Stimulated activated CD8-positive, alpha-beta memory T cell treated with anti-CD3 and anti-CD28 coated beads, Interleukin-15, amount 100 ng/mL, for 4 hours (primary cell): ENCODE measurements at regions not wholly inside any gene's neighbourhood (a gene's known extent, or its start where the extent isn't known, plus 50 kb on each side); places are given as distances from the start of the nearest gene placed in this dataset.

Experiments
- DNase-seq, 2 donors: peaks; one replicate each; pipeline ENCODE4 v3.0.0-alpha.2; 2020; ENCODE audit warnings: low read depth in 2 of 2

- no peak for DNase-seq
Measured at GRCh38 chr18:57991552-57991951, 52.5 kb upstream of the NEDD4L start.

GRCh38 chr18:57989536-57989935 is 54.5 kb upstream of the NEDD4L start:
- no peak for DNase-seq

- DNase-seq = no peak
Measured at GRCh38 chr18:57984490-57985115, 59.4 kb upstream of the NEDD4L start.

- DNase-seq = no peak
Measured at GRCh38 chr18:57983965-57984364, 60.1 kb upstream of the NEDD4L start.

GRCh38 chr18:57983472-57983871 is 60.6 kb upstream of the NEDD4L start:
- no peak for DNase-seq

GRCh38 chr18:57982372-57983021 is 61.5 kb upstream of the NEDD4L start:
- DNase-seq = no peak

- no peak for DNase-seq
Measured at GRCh38 chr18:57981308-57982028, 62.6 kb upstream of the NEDD4L start.

GRCh38 chr18:57980573-57981307 is 63.3 kb upstream of the NEDD4L start:
- DNase-seq = no peak

GRCh38 chr18:57976230-57976773 is 67.7 kb upstream of the NEDD4L start:
- no peak for DNase-seq

GRCh38 chr18:57975805-57976204 is 68.2 kb upstream of the NEDD4L start:
- DNase-seq = no peak

- no peak for DNase-seq
Measured at GRCh38 chr18:57974585-57975265, 69.3 kb upstream of the NEDD4L start.

- no peak for DNase-seq
Measured at GRCh38 chr18:57973889-57974288, 70.1 kb upstream of the NEDD4L start.

GRCh38 chr18:57970356-57971095 is 73.5 kb upstream of the NEDD4L start:
- DNase-seq = no peak

GRCh38 chr18:57969824-57970223 is 74.2 kb upstream of the NEDD4L start:
- no peak for DNase-seq

- DNase-seq = no peak
Measured at GRCh38 chr18:57965246-57965645, 78.8 kb upstream of the NEDD4L start.

- no peak for DNase-seq
Measured at GRCh38 chr18:57961876-57962505, 82.0 kb upstream of the NEDD4L start.

GRCh38 chr18:57961411-57961810 is 82.6 kb upstream of the NEDD4L start:
- no peak for DNase-seq

GRCh38 chr18:57959278-57959677 is 84.7 kb upstream of the NEDD4L start:
- DNase-seq = no peak

- DNase-seq = no peak
Measured at GRCh38 chr18:57957210-57957609, 86.8 kb upstream of the NEDD4L start.

GRCh38 chr18:57956491-57956890 is 87.5 kb upstream of the NEDD4L start:
- DNase-seq = no peak
